GM13976 (cell line): ENCODE measurements at regions not wholly inside any gene's neighbourhood (a gene's known extent, or its start where the extent isn't known, plus 50 kb on each side); places are given as distances from the start of the nearest gene placed in this dataset.

ENCODE experiments used
- DNase-seq: peaks from one replicate; pipeline ENCODE4 v3.0.0; 2012; ENCODE audit warnings: low spot score
- in situ Hi-C: fragments of 300-500 bp; cut with MboI; formaldehyde crosslinking; loops from one replicate; pipeline ENCODE4 v1.12.0; 2022; ENCODE audit warnings: low sequenced_read_pairs, mixed read lengths, inconsistent platforms; ENCODE audit not compliant: unreplicated experiment
- TF ChIP-seq, protein P1 (sequence below): IDR thresholded peaks from 2 replicates; pipeline ENCODE4 v1.5.1; 2012; ENCODE audit warnings: borderline replicate concordance, mild to moderate bottlenecking; ENCODE audit not compliant: insufficient read depth; ENCODE audit errors: extremely low read depth, missing control alignments, control extremely low read depth

- in situ Hi-C loops = no loop called here
- TF ChIP-seq, protein P1, sequence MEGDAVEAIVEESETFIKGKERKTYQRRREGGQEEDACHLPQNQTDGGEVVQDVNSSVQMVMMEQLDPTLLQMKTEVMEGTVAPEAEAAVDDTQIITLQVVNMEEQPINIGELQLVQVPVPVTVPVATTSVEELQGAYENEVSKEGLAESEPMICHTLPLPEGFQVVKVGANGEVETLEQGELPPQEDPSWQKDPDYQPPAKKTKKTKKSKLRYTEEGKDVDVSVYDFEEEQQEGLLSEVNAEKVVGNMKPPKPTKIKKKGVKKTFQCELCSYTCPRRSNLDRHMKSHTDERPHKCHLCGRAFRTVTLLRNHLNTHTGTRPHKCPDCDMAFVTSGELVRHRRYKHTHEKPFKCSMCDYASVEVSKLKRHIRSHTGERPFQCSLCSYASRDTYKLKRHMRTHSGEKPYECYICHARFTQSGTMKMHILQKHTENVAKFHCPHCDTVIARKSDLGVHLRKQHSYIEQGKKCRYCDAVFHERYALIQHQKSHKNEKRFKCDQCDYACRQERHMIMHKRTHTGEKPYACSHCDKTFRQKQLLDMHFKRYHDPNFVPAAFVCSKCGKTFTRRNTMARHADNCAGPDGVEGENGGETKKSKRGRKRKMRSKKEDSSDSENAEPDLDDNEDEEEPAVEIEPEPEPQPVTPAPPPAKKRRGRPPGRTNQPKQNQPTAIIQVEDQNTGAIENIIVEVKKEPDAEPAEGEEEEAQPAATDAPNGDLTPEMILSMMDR = no peak
- DNase-seq = no peak
Measured at GRCh38 chr1:199736646-199737045, 290.9 kb upstream of the NR5A2 start.

- in situ Hi-C loops = no loop called here
- no peak for DNase-seq
- TF ChIP-seq, protein P1 = no peak
Measured at GRCh38 chr1:199741586-199741985, 285.9 kb upstream of the NR5A2 start.

DNA sequence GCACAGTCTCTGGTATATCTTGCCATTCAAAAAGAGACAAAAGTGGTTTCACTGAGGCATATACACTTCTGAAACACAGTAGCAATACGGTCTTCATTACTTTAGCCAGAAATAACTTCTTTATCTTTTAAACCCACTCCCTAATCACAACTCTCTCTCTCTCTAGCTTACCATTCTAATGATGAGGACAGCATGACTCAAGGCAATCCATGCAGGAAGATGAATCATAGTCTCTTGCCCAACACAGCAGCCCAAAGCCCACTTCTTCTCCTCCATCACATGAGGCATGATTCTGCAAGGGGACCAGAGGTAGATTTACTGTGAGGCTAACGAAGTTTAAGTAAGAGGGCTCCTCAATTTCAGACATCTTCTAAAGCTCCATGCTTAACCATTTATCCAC lies 285.0 kb upstream of the NR5A2 start:
- TF ChIP-seq, protein P1 = no peak
- in situ Hi-C loops = no loop called here
- no peak for DNase-seq

DNA sequence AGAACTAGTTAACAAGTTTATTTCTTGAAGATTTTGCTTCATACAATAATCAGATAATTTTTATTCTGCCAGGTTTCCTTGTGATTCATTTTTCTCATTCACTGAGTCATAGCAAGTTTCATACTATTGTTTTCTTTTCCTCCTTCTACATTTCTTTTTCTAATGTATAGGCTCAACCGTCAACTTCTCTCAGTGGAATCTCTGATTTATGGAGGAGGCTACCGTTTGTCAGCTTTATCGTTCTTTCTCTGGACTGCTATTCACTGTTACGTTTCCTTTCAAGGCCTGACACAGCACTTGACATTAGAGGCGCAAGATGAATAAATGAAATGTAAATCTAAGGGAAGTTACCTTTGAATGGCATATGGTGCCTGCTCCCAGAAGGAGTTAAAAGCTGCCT lies 284.3 kb upstream of the NR5A2 start:
- no peak for DNase-seq
- in situ Hi-C loops = no loop called here
- TF ChIP-seq, protein P1 = no peak

GRCh38 chr1:199746666-199747384 lies 280.7 kb upstream of the NR5A2 start:
- in situ Hi-C loops = no loop called here
- TF ChIP-seq, protein P1 = no peak
- no peak for DNase-seq

DNA sequence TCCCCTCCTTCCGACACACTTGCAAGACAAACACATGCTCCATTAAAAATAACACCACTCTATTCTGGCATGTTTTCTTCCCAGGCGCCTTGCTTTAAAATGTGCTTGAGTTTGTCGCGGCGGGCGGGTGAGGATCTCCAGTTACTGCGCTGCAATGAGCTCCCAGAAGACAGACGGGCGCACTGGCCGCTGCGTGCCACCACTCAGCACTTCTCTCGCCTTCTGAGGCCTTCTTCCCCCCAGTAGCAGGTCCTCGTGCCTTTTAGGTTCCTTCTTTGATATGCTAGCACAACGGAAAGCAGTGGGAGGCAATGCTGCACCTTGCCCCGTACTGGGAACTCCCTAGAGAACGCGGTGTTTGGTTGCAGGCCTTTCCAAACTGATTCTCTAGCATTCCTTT lies 279.5 kb upstream of the NR5A2 start:
- no peak for DNase-seq
- in situ Hi-C loops = no loop called here
- TF ChIP-seq, protein P1 = no peak
